NB4 (cell line): ENCODE measurements at regions not wholly inside any gene's neighbourhood (a gene's known extent, or its start where the extent isn't known, plus 50 kb on each side); places are given as distances from the start of the nearest gene placed in this dataset.

Experiments used
- DNase-seq: peaks from one replicate; pipeline ENCODE4 v3.0.0; 2010; ENCODE audit warnings: low read depth
- H3K4me3 ChIP-seq: one replicate; pipeline ENCODE4 v1.5.1; 2011; ENCODE audit warnings: mild to moderate bottlenecking, low read depth, low read length, moderate library complexity
- CTCF ChIP-seq: IDR thresholded peaks from one replicate; pipeline ENCODE4 v1.5.1; 2012; ENCODE audit warnings: low read depth, low read length
- MAX ChIP-seq: IDR thresholded peaks from 2 replicates; pipeline ENCODE4 v1.6.1; 2011; ENCODE audit warnings: low read depth, low read length
- MYC ChIP-seq: IDR thresholded peaks from 2 replicates; pipeline ENCODE4 v1.6.1; 2011; ENCODE audit warnings: low read depth, low read length
- POLR2A ChIP-seq: IDR thresholded peaks from 2 replicates; pipeline ENCODE4 v1.6.1; 2011; ENCODE audit warnings: mild to moderate bottlenecking; ENCODE audit not compliant: insufficient read length; ENCODE audit errors: extremely low read depth

GRCh38 chr1:165134431-165134830, 222.1 kb downstream of the LMX1A start:
- no peak overlapping the region for H3K4me3 ChIP-seq
- DNase-seq = no peak
- TF ChIP-seq MAX (no peak), CTCF (no peak), MYC (no peak), POLR2A (no peak)

- peak; percentile 68 for DNase-seq
- no peak overlapping the region for H3K4me3 ChIP-seq
- peak; percentile 65 for TF ChIP-seq CTCF
- no peak for TF ChIP-seq MAX
- no peak for TF ChIP-seq POLR2A
- TF ChIP-seq MYC = no peak
Observed at GRCh38 chr1:165129568-165130164, 226.8 kb downstream of the LMX1A start.

- DNase-seq = no peak
- no peak overlapping the region for H3K4me3 ChIP-seq
- no peak for TF ChIP-seq MYC
- no peak for TF ChIP-seq POLR2A
- no peak for TF ChIP-seq MAX
- TF ChIP-seq CTCF = no peak
Observed at GRCh38 chr1:165124772-165125171, 231.7 kb downstream of the LMX1A start.

- peak; percentile 30 for DNase-seq
- no peak overlapping the region for H3K4me3 ChIP-seq
- TF ChIP-seq MAX (no peak), MYC (no peak), CTCF (no peak), POLR2A (no peak)
Observed at GRCh38 chr1:165119086-165119485, 237.4 kb downstream of the LMX1A start.

- TF ChIP-seq POLR2A (no peak), MAX (no peak), MYC (no peak), CTCF (no peak)
- no peak overlapping the region for H3K4me3 ChIP-seq
- no peak for DNase-seq
Observed at GRCh38 chr1:165117482-165117881, 239.0 kb downstream of the LMX1A start.

GRCh38 chr1:165116732-165117131, 239.8 kb downstream of the LMX1A start:
- DNase-seq = no peak
- H3K4me3 ChIP-seq = no peak overlapping the region
- TF ChIP-seq POLR2A (no peak), CTCF (no peak), MAX (no peak), MYC (no peak)
